ENCODE measurements at regions not wholly inside any gene's neighbourhood (a gene's known extent, or its start where the extent isn't known, plus 50 kb on each side); places are given as distances from the start of the nearest gene placed in this dataset.

- Histone ChIP-seq H3K27ac (no peak overlapping the region), H3K4me3 (no peak overlapping the region)
- TF ChIP-seq CTCF (IDR thresholded peaks at IDR 0.05) = no peak
- DNase-seq (ENCODE audit: low spot score) = no peak
Observed at GRCh38 chr4:62460329-62460728, 1260.2 kb downstream of the ADGRL3 start.

- no peak for TF ChIP-seq CTCF (IDR thresholded peaks at IDR 0.05)
- Histone ChIP-seq H3K4me3 (no peak overlapping the region), H3K27ac (no peak overlapping the region)
- no peak for DNase-seq (ENCODE audit: low spot score)
Observed at GRCh38 chr4:62457356-62457755, 1257.2 kb downstream of the ADGRL3 start.

GRCh38 chr4:62455871-62456270 is 1255.7 kb downstream of the ADGRL3 start:
- no peak overlapping the region for H3K27ac ChIP-seq
- TF ChIP-seq CTCF (IDR thresholded peaks at IDR 0.05) = no peak
- H3K4me3 ChIP-seq = no peak overlapping the region
- no peak for DNase-seq (ENCODE audit: low spot score)

- TF ChIP-seq CTCF (IDR thresholded peaks at IDR 0.05) = no peak
- H3K27ac ChIP-seq = no peak overlapping the region
- no peak for DNase-seq (ENCODE audit: low spot score)
- no peak overlapping the region for H3K4me3 ChIP-seq
Observed at GRCh38 chr4:62454535-62454934, 1254.4 kb downstream of the ADGRL3 start.

GRCh38 chr4:62450740-62451139 is 1250.6 kb downstream of the ADGRL3 start:
- TF ChIP-seq CTCF (IDR thresholded peaks at IDR 0.05) = no peak
- no peak for DNase-seq (ENCODE audit: low spot score)

GRCh38 chr4:62449538-62449937 is 1249.4 kb downstream of the ADGRL3 start:
- TF ChIP-seq CTCF (IDR thresholded peaks at IDR 0.05) = no peak
- DNase-seq (ENCODE audit: low spot score) = no peak

More at GRCh38 chr4:62450740-62451139, 1250.6 kb downstream of the ADGRL3 start:
- Histone ChIP-seq H3K4me3 (no peak overlapping the region), H3K27ac (no peak overlapping the region)

GRCh38 chr4:62448911-62449310 is 1248.8 kb downstream of the ADGRL3 start:
- Histone ChIP-seq H3K27ac (no peak overlapping the region), H3K4me3 (no peak overlapping the region)
- no peak for DNase-seq (ENCODE audit: low spot score)
- TF ChIP-seq CTCF (IDR thresholded peaks at IDR 0.05) = no peak

More at GRCh38 chr4:62449538-62449937, 1249.4 kb downstream of the ADGRL3 start:
- Histone ChIP-seq H3K4me3 (no peak overlapping the region), H3K27ac (no peak overlapping the region)
